A673 (cell line): ENCODE measurements at regions not wholly inside any gene's neighbourhood (a gene's known extent, or its start where the extent isn't known, plus 50 kb on each side); places are given as distances from the start of the nearest gene placed in this dataset.

Experiments
- CTCF ChIP-seq: fragments of 300-800, 200-600 bp; sonication (generic); conservative IDR thresholded peaks from 2 replicates; pipeline ENCODE4 v1.5.1; 2017; ENCODE audit warnings: low read depth, mild to moderate bottlenecking, antibody characterized with exemption, low read length, moderate library complexity, mixed read lengths
- EZH2 ChIP-seq: fragments of 200-600 bp; sonication (generic); IDR thresholded peaks from 2 replicates; pipeline ENCODE4 v1.6.1; 2017; ENCODE audit warnings: borderline replicate concordance, low read depth, mild to moderate bottlenecking, mixed read lengths, antibody characterized with exemption, low read length; ENCODE audit not compliant: poor library complexity, severe bottlenecking

DNA sequence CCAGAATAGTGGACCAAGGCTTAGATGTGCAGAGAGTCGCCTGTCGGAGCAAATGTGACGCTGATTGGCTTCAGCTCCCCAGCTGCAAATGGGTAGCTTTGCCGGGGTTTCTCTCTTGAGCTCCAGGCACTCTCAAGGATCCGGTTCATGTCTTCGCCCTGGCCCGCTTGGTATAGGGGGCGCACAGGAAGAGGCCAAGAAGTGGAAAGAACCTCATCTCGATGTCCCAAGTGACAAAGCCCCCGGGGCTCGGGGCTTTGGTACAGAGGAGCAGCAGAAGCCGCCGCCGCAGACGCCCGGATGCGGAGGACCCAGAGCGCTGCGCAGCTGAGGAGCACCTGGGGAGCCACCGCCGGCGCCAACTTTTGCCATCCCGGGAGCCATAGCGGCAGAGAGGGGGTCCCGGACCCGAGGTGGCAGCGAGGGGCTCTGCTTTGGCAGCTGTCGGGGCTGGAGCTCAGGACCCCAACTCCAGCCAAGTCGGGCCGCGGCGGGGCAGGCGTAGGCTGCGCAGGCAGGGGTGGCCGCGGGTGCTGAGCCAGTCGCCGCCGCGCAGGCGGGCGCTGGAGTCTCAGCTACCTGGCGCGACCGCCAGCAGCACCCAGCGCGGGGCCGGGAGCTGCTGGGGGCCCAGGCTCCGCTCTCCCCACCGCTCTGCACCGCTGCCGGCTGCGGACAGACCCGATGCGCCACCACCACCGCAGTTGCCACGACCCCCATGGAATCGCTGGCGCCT is 466.6 kb downstream of the XPNPEP1 start:
- TF ChIP-seq CTCF (0 out of 2 replicates have a peak, but pooled peaks have one; percentile 6), EZH2 (no peak)
